K562 (cell line): ENCODE measurements at regions not wholly inside any gene's neighbourhood (a gene's known extent, or its start where the extent isn't known, plus 50 kb on each side); places are given as distances from the start of the nearest gene placed in this dataset.

Experiments used
- ATAC-seq: fragments of 200-7000 bp; cut with Tn5 transposase; 3 replicates; pipeline ENCODE4 v1.9.1; 2020; ENCODE audit warnings: moderate library complexity
- BruUV-seq: library from RNA; stranded (reverse); fragments of 400-500 nt; replicated peaks from 2 replicates; lab custom pipeline; 2021; lab: Mats Ljungman, UMichigan
- CTCF ChIA-PET: fragments of 300-600 bp; formaldehyde crosslinking; extraction: SDS; loops from one replicate; lab custom pipeline; 2021; ENCODE audit warnings: low intra/inter-chr PET ratio; lab: Yijun Ruan, JAX
- POLR2A ChIA-PET: fragments of 300-600, 350-650 bp; sonication (Branson Sonifier 250); formaldehyde crosslinking; extraction: SDS; loops from one replicate; lab custom pipeline; 2021; ENCODE audit warnings: antibody characterized with exemption, inconsistent platforms; lab: Yijun Ruan, JAX
- DNase-seq, 4 experiments: peaks; one replicate each; pipeline versions ENCODE4 v3.0.0 to v3.0.0-alpha.2; 2011 to 2018; ENCODE audit warnings: low spot score in 3 of 4, mixed read lengths in 3 of 4; ENCODE audit errors: extremely low read depth in 1 of 4
- FAIRE-seq: peaks from 2 replicates; lab custom pipeline; 2011; peaks lifted over from hg19 to GRCh38; lab: Jason Lieb, UNC
- H2AFZ ChIP-seq: 2 replicates; pipeline ENCODE4 v1.6.0; 2011; ENCODE audit warnings: low read depth, low read length, control low read depth, inconsistent platforms
- H3K27ac ChIP-seq: fragments of 200-600 bp; 3 replicates; pipeline ENCODE4 v1.8.0; 2011; ENCODE audit warnings: low read depth, mild to moderate bottlenecking, control low read depth, inconsistent platforms, low read length, moderate library complexity, mixed read lengths; ENCODE audit errors: extremely low read depth
- H3K27me3 ChIP-seq, 2 experiments: fragments of 300-600 bp in 1 of 2; 2 replicates in 1 of 2; 3 replicates in 1 of 2; pipeline versions ENCODE4 v1.6.0 to v1.8.0; 2011; ENCODE audit warnings: inconsistent platforms in 2 of 2, low read length in 2 of 2, mild to moderate bottlenecking in 1 of 2, mixed read lengths in 1 of 2, moderate library complexity in 1 of 2; ENCODE audit not compliant: control insufficient read depth in 2 of 2, insufficient read depth in 2 of 2
- H3K36me3 ChIP-seq: fragments of 300-600 bp; 3 replicates; pipeline ENCODE4 v1.8.0; 2011; ENCODE audit warnings: mild to moderate bottlenecking, low read length, inconsistent platforms; ENCODE audit not compliant: control insufficient read depth, insufficient read depth
- H3K4me1 ChIP-seq, 2 experiments: fragments of 200-600 bp in 1 of 2; replicated peaks in 1 of 2; 2 replicates in 1 of 2; 3 replicates in 1 of 2; pipeline versions ENCODE4 v1.5.1 to v1.8.0; 2011; ENCODE audit warnings: inconsistent platforms in 2 of 2, low read length in 2 of 2, mild to moderate bottlenecking in 1 of 2, mixed read lengths in 1 of 2, moderate library complexity in 1 of 2; ENCODE audit not compliant: control insufficient read depth in 2 of 2, insufficient read depth in 2 of 2
- H3K4me2 ChIP-seq: 2 replicates; pipeline ENCODE4 v1.6.1; 2011; ENCODE audit warnings: low read length, control low read depth, inconsistent platforms, mixed read lengths; ENCODE audit not compliant: insufficient read depth
- H3K4me3 ChIP-seq: fragments of 200-600 bp; sonication (generic), shearing (Covaris generic); 2 replicates; pipeline ENCODE4 v1.5.1; 2016; ENCODE audit warnings: control low read depth, inconsistent platforms
- H3K79me2 ChIP-seq: fragments of 200-600 bp; 3 replicates; pipeline ENCODE4 v1.8.0; 2011; ENCODE audit warnings: low read length, inconsistent platforms; ENCODE audit not compliant: control insufficient read depth, insufficient read depth
- H3K9ac ChIP-seq, 2 experiments: 2 replicates each; pipeline versions ENCODE4 v1.6.0 to v1.6.1; 2011; ENCODE audit warnings: low read depth in 2 of 2, low read length in 2 of 2, control low read depth in 1 of 2, inconsistent platforms in 1 of 2, mild to moderate bottlenecking in 1 of 2, mixed read lengths in 1 of 2; ENCODE audit not compliant: insufficient read depth in 1 of 2
- H3K9me1 ChIP-seq: one replicate; pipeline ENCODE4 v1.6.0; 2011; ENCODE audit warnings: inconsistent platforms, mild to moderate bottlenecking, low read length, moderate library complexity; ENCODE audit not compliant: control insufficient read depth, insufficient read depth
- H3K9me3 ChIP-seq: replicated peaks from 2 replicates; pipeline ENCODE4 v1.5.1; 2011; ENCODE audit warnings: low read depth, low read length, inconsistent platforms; ENCODE audit not compliant: control insufficient read depth, insufficient read depth
- H4K20me1 ChIP-seq: replicated peaks from 2 replicates; pipeline ENCODE4 v1.6.1; 2011; ENCODE audit warnings: low read length, inconsistent platforms, mixed read lengths; ENCODE audit not compliant: control insufficient read depth, insufficient read depth
- CGGBP1 ChIP-seq: fragments of 250-450 bp; sonication (Bioruptor Pico); IDR thresholded peaks from 2 replicates; pipeline ENCODE4 v1.9.0; 2021; ENCODE audit warnings: mild to moderate bottlenecking
- NBN ChIP-seq: fragments of 450-650 bp; IDR thresholded peaks from 2 replicates; pipeline ENCODE4 v1.6.1; 2016; ENCODE audit warnings: low read depth, mild to moderate bottlenecking
- NFE2L1 ChIP-seq: fragments of 450-650 bp; IDR thresholded peaks from 2 replicates; pipeline ENCODE4 v1.6.1; 2016; ENCODE audit warnings: missing genetic modification characterization, low read depth, mild to moderate bottlenecking, missing compliant biosample characterization, moderate library complexity, borderline replicate concordance
- POLR2A ChIP-seq: fragments of 450-650 bp; conservative IDR thresholded peaks from 2 replicates; pipeline ENCODE4 v1.6.1; 2016
- POLR2B ChIP-seq: fragments of 450-650 bp; IDR thresholded peaks from 2 replicates; pipeline ENCODE4 v1.6.1; 2018; ENCODE audit warnings: low read depth; ENCODE audit not compliant: partially characterized antibody
- PTTG1 ChIP-seq: fragments of 450-650 bp; IDR thresholded peaks from 2 replicates; pipeline ENCODE4 v1.6.1; 2016; ENCODE audit warnings: low read depth, mild to moderate bottlenecking, missing genetic modification characterization, missing compliant biosample characterization
- ZFX ChIP-seq: sonication (generic); formaldehyde crosslinking; IDR thresholded peaks from 2 replicates; pipeline ENCODE4 v1.8.0; 2022; ENCODE audit warnings: mild to moderate bottlenecking, missing genetic modification reagents, moderate library complexity
- ZNF277 ChIP-seq: fragments of 250-450 bp; sonication (Bioruptor Pico); IDR thresholded peaks from 2 replicates; pipeline ENCODE4 v1.8.0; 2022; ENCODE audit warnings: inconsistent platforms, mild to moderate bottlenecking, moderate library complexity, borderline replicate concordance
- ZNF347 ChIP-seq: fragments of 450-650 bp; formaldehyde crosslinking; IDR thresholded peaks from 2 replicates; pipeline ENCODE4 v1.4.0; 2020; ENCODE audit warnings: low read depth, mild to moderate bottlenecking, moderate library complexity
- ZNF431 ChIP-seq: sonication (generic); formaldehyde crosslinking; IDR thresholded peaks from 2 replicates; pipeline ENCODE4 v1.8.0; 2022; ENCODE audit warnings: mild to moderate bottlenecking, missing genetic modification reagents
- ZNF609 ChIP-seq: sonication (generic); formaldehyde crosslinking; IDR thresholded peaks from 2 replicates; pipeline ENCODE4 v1.8.1; 2023; ENCODE audit warnings: missing genetic modification reagents, mild to moderate bottlenecking, borderline replicate concordance
- ZNF778 ChIP-seq: fragments of 450-650 bp; formaldehyde crosslinking; IDR thresholded peaks from 2 replicates; pipeline ENCODE4 v1.4.0; 2020; ENCODE audit warnings: mild to moderate bottlenecking, moderate library complexity
- WGBS: fragments of 100-300 bp; shearing (Covaris generic); methylation state at CpG from one replicate; pipeline ENCODE4 v1.1.6; 2016; ENCODE audit warnings: low coverage, mixed read lengths; ENCODE audit not compliant: insufficient coverage; ENCODE audit errors: missing lambda C conversion rate; 5-methylcytosine and 5-hydroxymethylcytosine counted together
- in situ Hi-C: fragments of 300-500 bp; cut with MboI; formaldehyde crosslinking; loops from 4 replicates; pipeline ENCODE4 v1.15.0; 2018; ENCODE audit warnings: inconsistent platforms, mixed read lengths
- intact Hi-C: fragments of 100-400 bp; cut with micrococcal nuclease; formaldehyde crosslinking; loops from 2 replicates; pipeline ENCODE4 v1.14.2; 2022
- TF ChIP-seq, protein P1 (sequence below): fragments of 250-450 bp; sonication (Bioruptor Pico); IDR thresholded peaks from 2 replicates; pipeline ENCODE4 v1.8.0; 2022; ENCODE audit warnings: inconsistent platforms

DNA sequence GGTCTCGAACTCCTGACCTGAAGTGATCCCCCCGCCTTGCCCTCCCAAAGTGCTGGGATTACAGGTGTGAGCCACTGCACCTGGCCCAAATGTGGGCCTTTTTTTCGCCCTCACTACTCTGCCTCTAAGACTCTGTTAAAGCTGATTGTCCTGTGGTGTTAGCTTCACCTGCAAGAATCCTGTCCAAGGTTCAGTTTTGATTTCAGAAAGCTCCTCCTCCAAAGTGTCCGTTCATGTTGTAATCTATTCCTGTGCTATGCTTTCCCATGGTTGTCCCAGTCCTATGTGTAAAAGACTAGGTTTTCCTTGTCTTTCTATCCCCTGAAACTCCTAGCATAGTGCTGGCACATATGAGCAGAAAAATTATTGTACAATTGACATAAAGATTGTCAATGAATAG lies 440.9 kb downstream of the KLF5 start (continued):
- TF ChIP-seq NFE2L1 (tag) = no peak
- TF ChIP-seq, all 486 proteins: peak for 0

DNA sequence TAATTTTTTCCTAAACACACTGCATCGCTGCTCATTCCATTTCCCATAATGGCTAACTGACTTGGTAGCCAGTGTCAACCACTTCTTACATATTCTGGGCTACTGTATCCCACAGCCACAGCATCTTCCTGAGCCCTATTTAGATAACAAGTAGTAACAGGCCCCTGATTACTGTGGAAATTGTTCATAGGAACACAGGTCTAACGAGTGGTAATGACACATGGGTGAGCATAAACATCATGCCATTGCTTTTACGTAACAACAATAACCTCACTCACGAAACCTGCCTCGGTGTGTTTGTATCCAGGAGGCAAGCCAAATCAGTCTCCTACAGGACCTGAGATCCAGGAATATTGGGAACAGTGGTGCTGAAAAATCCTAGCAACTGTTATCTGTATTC lies 438.6 kb downstream of the KLF5 start:
- TF ChIP-seq, protein P1, sequence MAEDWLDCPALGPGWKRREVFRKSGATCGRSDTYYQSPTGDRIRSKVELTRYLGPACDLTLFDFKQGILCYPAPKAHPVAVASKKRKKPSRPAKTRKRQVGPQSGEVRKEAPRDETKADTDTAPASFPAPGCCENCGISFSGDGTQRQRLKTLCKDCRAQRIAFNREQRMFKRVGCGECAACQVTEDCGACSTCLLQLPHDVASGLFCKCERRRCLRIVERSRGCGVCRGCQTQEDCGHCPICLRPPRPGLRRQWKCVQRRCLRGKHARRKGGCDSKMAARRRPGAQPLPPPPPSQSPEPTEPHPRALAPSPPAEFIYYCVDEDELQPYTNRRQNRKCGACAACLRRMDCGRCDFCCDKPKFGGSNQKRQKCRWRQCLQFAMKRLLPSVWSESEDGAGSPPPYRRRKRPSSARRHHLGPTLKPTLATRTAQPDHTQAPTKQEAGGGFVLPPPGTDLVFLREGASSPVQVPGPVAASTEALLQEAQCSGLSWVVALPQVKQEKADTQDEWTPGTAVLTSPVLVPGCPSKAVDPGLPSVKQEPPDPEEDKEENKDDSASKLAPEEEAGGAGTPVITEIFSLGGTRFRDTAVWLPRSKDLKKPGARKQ (CRISPR knock-in tag) = no peak
- TF ChIP-seq ZNF277 (CRISPR knock-in tag) = no peak
- TF ChIP-seq NBN = no peak
- no peak for TF ChIP-seq PTTG1 (tag)
- TF ChIP-seq POLR2B = no peak
- no peak for TF ChIP-seq ZNF609 (CRISPR knock-in tag)
- no peak for TF ChIP-seq ZNF347 (CRISPR knock-in tag)
- TF ChIP-seq ZFX (CRISPR knock-in tag) = no peak
- TF ChIP-seq CGGBP1 = no peak
- no peak for TF ChIP-seq ZNF778 (CRISPR knock-in tag)
- TF ChIP-seq POLR2A = no peak
- no peak for TF ChIP-seq ZNF431 (CRISPR knock-in tag)
- H3K9me1 ChIP-seq = no peaks in the 10 kb centered on the region
- no peak for ATAC-seq
- H3K9ac ChIP-seq = no peak overlapping the region
- no peaks in the 10 kb centered on the region for H3K9me3 ChIP-seq
- intact Hi-C loops = no loop called here
- H3K4me1 ChIP-seq = no peaks in the 10 kb centered on the region
- DNase-seq = no peak
- no peak overlapping the region for H3K27ac ChIP-seq
- no TSS peak for BruUV-seq
- H3K27me3 ChIP-seq = no peaks in the 10 kb centered on the region
- no peaks in the 10 kb centered on the region for H3K79me2 ChIP-seq
- H2AFZ ChIP-seq = no peak overlapping the region
- POLR2A ChIA-PET = interaction anchor here (0.5 kb wide), 1 partner anchor 43 kb away, joined by 3 read pairs; no protein-coding TSS in a partner anchor
- H3K4me3 ChIP-seq = no peak overlapping the region
- WGBS = 4% methylated on average over 4 of the region's 5 CpGs
- no peaks in the 10 kb centered on the region for H3K36me3 ChIP-seq
- CTCF ChIA-PET = no interaction called here
- H4K20me1 ChIP-seq = no peaks in the 10 kb centered on the region
- in situ Hi-C loops = no loop called here
- FAIRE-seq = no peak
- no peak overlapping the region for H3K4me2 ChIP-seq
